CD14-positive monocyte (primary cell): ENCODE measurements at regions not wholly inside any gene's neighbourhood (a gene's known extent, or its start where the extent isn't known, plus 50 kb on each side); places are given as distances from the start of the nearest gene placed in this dataset.

ENCODE experiments used
- DNase-seq, 3 donors: peaks; one replicate each; pipeline ENCODE4 v3.0.0-alpha.2; 2011 to 2022
- H2AFZ ChIP-seq: 2 replicates; pipeline ENCODE4 v1.6.0; 2012; ENCODE audit warnings: mild to moderate bottlenecking, low read depth, low read length, inconsistent platforms; ENCODE audit not compliant: insufficient read depth, poor library complexity, severe bottlenecking
- H3K27ac ChIP-seq, 2 donors: 1 replicate in 1 of 2; 2 replicates in 1 of 2; pipeline ENCODE4 v1.5.1; 2012 to 2013; ENCODE audit warnings: low read length in 2 of 2, control low read depth in 1 of 2, inconsistent platforms in 1 of 2, low read depth in 1 of 2, mild to moderate bottlenecking in 1 of 2
- H3K27me3 ChIP-seq, 2 donors: one replicate each; pipeline versions ENCODE4 v1.6.0 to v1.6.1; 2011 to 2013; ENCODE audit warnings: low read length in 2 of 2; ENCODE audit not compliant: control insufficient read depth in 2 of 2, insufficient read depth in 2 of 2
- H3K36me3 ChIP-seq, 2 donors: replicated peaks in 1 of 2; 1 replicate in 1 of 2; 2 replicates in 1 of 2; pipeline versions ENCODE4 v1.5.1 to v1.6.1; 2012 to 2013; ENCODE audit warnings: low read length in 2 of 2, control low read depth in 1 of 2, inconsistent platforms in 1 of 2, mild to moderate bottlenecking in 1 of 2; ENCODE audit not compliant: insufficient read depth in 2 of 2, control insufficient read depth in 1 of 2
- H3K4me1 ChIP-seq, 2 donors: 1 replicate in 1 of 2; 2 replicates in 1 of 2; pipeline versions ENCODE4 v1.5.1 to v1.6.1; 2012 to 2013; ENCODE audit warnings: low read length in 2 of 2, control low read depth in 1 of 2, inconsistent platforms in 1 of 2, mild to moderate bottlenecking in 1 of 2, moderate library complexity in 1 of 2; ENCODE audit not compliant: insufficient read depth in 2 of 2, control insufficient read depth in 1 of 2
- H3K4me2 ChIP-seq: replicated peaks from 2 replicates; pipeline ENCODE3; 2012; ENCODE audit warnings: low read length, moderate library complexity, mild to moderate bottlenecking; ENCODE audit not compliant: poor library complexity, severe bottlenecking; ENCODE audit errors: extremely low read depth
- H3K4me3 ChIP-seq, 3 experiments: fragments of 200-600 bp in 1 of 3; sonication (generic) in 1 of 3; replicated peaks in 1 of 3; 1 replicate in 2 of 3; 2 replicates in 1 of 3; pipeline ENCODE4 v1.5.1; 2011 to 2013; ENCODE audit warnings: low read length in 3 of 3, mild to moderate bottlenecking in 3 of 3, control low read depth in 2 of 3, low read depth in 2 of 3, inconsistent platforms in 1 of 3, moderate library complexity in 1 of 3
- H3K79me2 ChIP-seq: 2 replicates; pipeline ENCODE4 v1.6.0; 2012; ENCODE audit warnings: mild to moderate bottlenecking, control low read depth, inconsistent platforms, low read length, moderate library complexity; ENCODE audit not compliant: insufficient read depth
- H3K9ac ChIP-seq: 2 replicates; pipeline ENCODE4 v1.6.0; 2017; ENCODE audit warnings: low read length, mild to moderate bottlenecking; ENCODE audit not compliant: insufficient read depth, poor library complexity, severe bottlenecking
- H3K9me3 ChIP-seq, 2 donors: replicated peaks in 1 of 2; 1 replicate in 1 of 2; 2 replicates in 1 of 2; pipeline versions ENCODE4 v1.5.1 to v1.6.1; 2012 to 2013; ENCODE audit warnings: low read length in 2 of 2, control low read depth in 1 of 2; ENCODE audit not compliant: control insufficient read depth in 1 of 2, insufficient read depth in 1 of 2
- H4K20me1 ChIP-seq: 2 replicates; pipeline ENCODE4 v1.6.0; 2012; ENCODE audit warnings: mild to moderate bottlenecking, low read length, control low read depth, moderate library complexity; ENCODE audit not compliant: insufficient read depth
- H3K27ac Mint-ChIP-seq, 7 donors: one replicate each; pipeline ENCODE4 v1.8.0; 2020; ENCODE audit warnings: mild to moderate bottlenecking in 7 of 7, mixed read lengths in 7 of 7, moderate library complexity in 6 of 7, inconsistent platforms in 2 of 7
- H3K27me3 Mint-ChIP-seq, 3 donors: one replicate each; pipeline ENCODE4 v1.8.0; 2021 to 2022; ENCODE audit warnings: low read depth in 3 of 3, mild to moderate bottlenecking in 3 of 3, mixed read lengths in 3 of 3, moderate library complexity in 3 of 3, inconsistent platforms in 1 of 3
- H3K36me3 Mint-ChIP-seq, 2 donors: one replicate each; pipeline ENCODE4 v1.8.0; 2020; ENCODE audit warnings: mixed read lengths in 2 of 2, inconsistent platforms in 1 of 2, mild to moderate bottlenecking in 1 of 2
- H3K4me1 Mint-ChIP-seq: one replicate; pipeline ENCODE4 v1.8.0; 2020; ENCODE audit warnings: mild to moderate bottlenecking, mixed read lengths
- H3K4me3 Mint-ChIP-seq, 2 donors: one replicate each; pipeline ENCODE4 v1.8.0; 2020; ENCODE audit warnings: mild to moderate bottlenecking in 2 of 2, mixed read lengths in 2 of 2, moderate library complexity in 1 of 2
- H3K9me3 Mint-ChIP-seq, 7 donors: one replicate each; pipeline ENCODE4 v1.8.0; 2020 to 2022; ENCODE audit warnings: mixed read lengths in 7 of 7, mild to moderate bottlenecking in 6 of 7, moderate library complexity in 6 of 7, inconsistent platforms in 2 of 7
- WGBS: methylation state at CpG from one replicate; pipeline ENCODE4 v1.1.5; 2013; ENCODE audit warnings: missing lambda C conversion rate; ENCODE audit not compliant: insufficient coverage; 5-methylcytosine and 5-hydroxymethylcytosine counted together
- intact Hi-C, 2 donors: fragments of 100-400 bp; cut with micrococcal nuclease; formaldehyde crosslinking; loops; one replicate each; pipeline versions ENCODE4 v1.15.0 to v1.15.1; 2023
- TF ChIP-seq, protein P1 (sequence below): fragments of 200-600 bp; IDR thresholded peaks from one replicate; pipeline ENCODE4 v1.8.0; 2022; ENCODE audit warnings: antibody characterized with exemption, mild to moderate bottlenecking

DNA sequence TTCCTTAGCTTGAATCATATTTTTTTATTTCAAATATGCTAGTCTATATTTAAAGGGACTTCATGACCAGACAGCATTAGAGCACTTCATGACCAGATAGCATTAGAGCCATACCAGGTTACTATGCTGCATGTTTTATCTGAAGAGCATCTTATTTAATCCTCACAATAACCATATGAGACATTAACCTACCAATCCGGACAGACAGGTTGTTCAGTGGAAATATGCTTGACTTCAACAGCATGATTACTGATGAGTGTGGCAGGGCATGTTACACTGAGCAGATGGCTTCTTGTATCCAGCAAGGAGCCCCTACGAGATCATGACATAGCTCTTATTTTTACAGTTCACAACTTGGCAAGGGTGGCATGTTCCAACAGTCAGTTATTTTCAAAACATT is 85.0 kb upstream of the KCTD3 start:
- Histone ChIP-seq H3K27ac (no peak overlapping the region), H3K9me3 (peaks cover 0 to 5% of the 10 kb centered on the region in 2 donors), H2AFZ (no peak overlapping the region), H3K27me3 (no peaks in the 10 kb centered on the region), H3K9ac (no peak overlapping the region), H3K36me3 (no peaks in the 10 kb centered on the region), H4K20me1 (no peaks in the 10 kb centered on the region), H3K4me1 (no peaks in the 10 kb centered on the region), H3K79me2 (no peaks in the 10 kb centered on the region), H3K4me2 (no peak overlapping the region), H3K4me3 (no peak overlapping the region)
- Mint-ChIP-seq H3K27ac (no peak overlapping the region), H3K27me3 (no peaks in the 10 kb centered on the region), H3K4me3 (no peak overlapping the region), H3K9me3 (peaks cover 0 to 5% (median 0%) of the 10 kb centered on the region in 7 donors), H3K4me1 (no peaks in the 10 kb centered on the region), H3K36me3 (no peaks in the 10 kb centered on the region)
- TF ChIP-seq, protein P1, sequence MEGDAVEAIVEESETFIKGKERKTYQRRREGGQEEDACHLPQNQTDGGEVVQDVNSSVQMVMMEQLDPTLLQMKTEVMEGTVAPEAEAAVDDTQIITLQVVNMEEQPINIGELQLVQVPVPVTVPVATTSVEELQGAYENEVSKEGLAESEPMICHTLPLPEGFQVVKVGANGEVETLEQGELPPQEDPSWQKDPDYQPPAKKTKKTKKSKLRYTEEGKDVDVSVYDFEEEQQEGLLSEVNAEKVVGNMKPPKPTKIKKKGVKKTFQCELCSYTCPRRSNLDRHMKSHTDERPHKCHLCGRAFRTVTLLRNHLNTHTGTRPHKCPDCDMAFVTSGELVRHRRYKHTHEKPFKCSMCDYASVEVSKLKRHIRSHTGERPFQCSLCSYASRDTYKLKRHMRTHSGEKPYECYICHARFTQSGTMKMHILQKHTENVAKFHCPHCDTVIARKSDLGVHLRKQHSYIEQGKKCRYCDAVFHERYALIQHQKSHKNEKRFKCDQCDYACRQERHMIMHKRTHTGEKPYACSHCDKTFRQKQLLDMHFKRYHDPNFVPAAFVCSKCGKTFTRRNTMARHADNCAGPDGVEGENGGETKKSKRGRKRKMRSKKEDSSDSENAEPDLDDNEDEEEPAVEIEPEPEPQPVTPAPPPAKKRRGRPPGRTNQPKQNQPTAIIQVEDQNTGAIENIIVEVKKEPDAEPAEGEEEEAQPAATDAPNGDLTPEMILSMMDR, result no peak
- no CpG with 5 or more reads among the region's 2 CpGs for WGBS
- intact Hi-C loops, result no loop called here
- no peak for DNase-seq

DNA sequence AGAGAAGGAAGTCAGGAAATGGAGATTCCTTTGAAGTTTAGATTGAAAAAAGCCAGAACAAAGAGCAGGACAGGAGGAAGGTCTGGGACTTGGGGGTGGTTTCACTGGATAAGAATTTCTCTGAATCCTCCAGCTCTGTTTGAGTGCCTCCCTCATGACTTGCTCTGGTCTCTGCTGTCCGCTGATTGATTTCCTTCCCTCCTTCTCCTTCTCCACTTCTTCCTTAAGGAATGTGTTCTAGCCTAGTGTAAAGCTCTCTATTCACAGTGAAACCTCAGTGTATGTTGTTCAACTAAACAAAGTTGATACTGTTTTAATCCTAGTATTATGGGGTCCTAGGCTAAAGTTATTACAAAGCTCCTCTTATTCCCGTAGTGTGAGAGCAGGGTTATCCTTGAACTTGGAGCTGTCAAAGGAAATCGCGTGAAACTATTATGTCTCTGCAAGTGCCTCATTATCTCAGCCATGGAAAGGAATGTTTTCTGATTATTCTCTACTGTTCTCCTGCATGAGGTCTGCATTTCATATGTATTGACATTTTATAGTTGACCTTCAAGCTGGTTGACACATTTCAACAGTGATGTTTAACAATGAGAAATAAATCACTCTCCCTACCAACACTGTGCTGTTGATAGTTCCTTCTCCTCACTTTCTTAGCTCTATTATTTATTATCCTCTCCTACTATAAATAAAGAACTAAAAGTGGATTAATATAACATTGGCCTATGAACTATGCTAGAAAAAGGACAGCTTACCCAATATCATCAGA is 82.7 kb upstream of the KCTD3 start:
- H3K9me3 ChIP-seq, result no peaks in the 10 kb centered on the region
- no peak overlapping the region for H3K27ac ChIP-seq
- Mint-ChIP-seq H3K9me3 (peaks cover 0 to 2% (median 0%) of the 10 kb centered on the region in 7 donors), H3K4me3 (no peak overlapping the region), H3K27ac (no peak overlapping the region), H3K36me3 (no peaks in the 10 kb centered on the region), H3K4me1 (no peaks in the 10 kb centered on the region), H3K27me3 (no peaks in the 10 kb centered on the region)
- no peaks in the 10 kb centered on the region for H3K79me2 ChIP-seq
- no peaks in the 10 kb centered on the region for H4K20me1 ChIP-seq
- DNase-seq, result no peak
- no peaks in the 10 kb centered on the region for H3K36me3 ChIP-seq
- intact Hi-C loops, result no loop called here
- WGBS, result no CpG with 5 or more reads among the region's 4 CpGs
- H3K9ac ChIP-seq, result no peak overlapping the region
- H3K4me3 ChIP-seq, result no peak overlapping the region
- H3K4me2 ChIP-seq, result no peak overlapping the region
- no peak overlapping the region for H2AFZ ChIP-seq
- TF ChIP-seq, protein P1, result no peak
- no peaks in the 10 kb centered on the region for H3K4me1 ChIP-seq
- H3K27me3 ChIP-seq, result no peaks in the 10 kb centered on the region
